Caco-2 (cell line): ENCODE measurements at regions not wholly inside any gene's neighbourhood (a gene's known extent, or its start where the extent isn't known, plus 50 kb on each side); places are given as distances from the start of the nearest gene placed in this dataset.

ENCODE experiments used
- BruUV-seq: library from RNA; stranded (reverse); fragments of 400-500 nt; replicated peaks from 2 replicates; lab custom pipeline; 2021; lab: Mats Ljungman, UMichigan
- CTCF ChIA-PET: fragments of 300-600 bp; sonication (Branson Sonifier 250); formaldehyde crosslinking; loops from one replicate; lab custom pipeline; 2022; ENCODE audit warnings: antibody characterized with exemption; lab: Charles Lee
- POLR2A ChIA-PET: fragments of 300-600 bp; sonication (Branson Sonifier 250); formaldehyde crosslinking; loops from one replicate; lab custom pipeline; 2022; ENCODE audit warnings: antibody characterized with exemption; lab: Charles Lee
- DNase-seq, 2 experiments: peaks; one replicate each; pipeline versions ENCODE4 v3.0.0 to v3.0.0-alpha.2; 2020 to 2022
- H3K27me3 ChIP-seq: replicated peaks from 2 replicates; pipeline ENCODE4 v1.6.0; 2011; ENCODE audit warnings: low read length; ENCODE audit not compliant: control insufficient read depth, insufficient read depth
- H3K36me3 ChIP-seq: 2 replicates; pipeline ENCODE4 v1.5.1; 2011; ENCODE audit warnings: low read length; ENCODE audit not compliant: control insufficient read depth, insufficient read depth
- H3K4me1 ChIP-seq: fragments of 250-450 bp; sonication (Bioruptor Pico); 2 replicates; pipeline ENCODE4 v1.5.1; 2020; ENCODE audit warnings: mild to moderate bottlenecking
- H3K4me3 ChIP-seq: 2 replicates; pipeline ENCODE4 v1.5.1; 2011; ENCODE audit warnings: low read depth, mild to moderate bottlenecking, control low read depth, low read length
- H3K9me3 ChIP-seq: fragments of 250-450 bp; sonication (Bioruptor Pico); 2 replicates; pipeline ENCODE4 v1.5.1; 2020; ENCODE audit warnings: mild to moderate bottlenecking, moderate library complexity
- H3K27ac Mint-ChIP-seq: one replicate; pipeline ENCODE4 v1.8.0; 2022; ENCODE audit warnings: mixed read lengths; ENCODE audit not compliant: unreplicated experiment
- H3K27me3 Mint-ChIP-seq: one replicate; pipeline ENCODE4 v1.8.0; 2022; ENCODE audit warnings: mixed read lengths; ENCODE audit not compliant: insufficient read depth, unreplicated experiment
- H3K36me3 Mint-ChIP-seq: one replicate; pipeline ENCODE4 v1.8.0; 2022; ENCODE audit warnings: mild to moderate bottlenecking, mixed read lengths; ENCODE audit not compliant: insufficient read depth, unreplicated experiment
- H3K4me1 Mint-ChIP-seq: one replicate; pipeline ENCODE4 v1.8.0; 2022; ENCODE audit warnings: low read depth, mixed read lengths; ENCODE audit not compliant: unreplicated experiment
- H3K4me3 Mint-ChIP-seq: one replicate; pipeline ENCODE4 v1.8.0; 2022; ENCODE audit warnings: mild to moderate bottlenecking, moderate library complexity, mixed read lengths; ENCODE audit not compliant: unreplicated experiment
- H3K9me3 Mint-ChIP-seq: one replicate; pipeline ENCODE4 v1.8.0; 2022; ENCODE audit warnings: mixed read lengths; ENCODE audit not compliant: unreplicated experiment
- CTCF ChIP-seq, 2 experiments: fragments of 200-600 bp in 1 of 2; IDR thresholded peaks; 1 replicate in 1 of 2; 2 replicates in 1 of 2; pipeline versions ENCODE4 v1.5.1 to v1.8.0; 2011 to 2022; ENCODE audit warnings: antibody characterized with exemption in 1 of 2, control low read depth in 1 of 2, inconsistent platforms in 1 of 2, low read depth in 1 of 2, low read length in 1 of 2, mild to moderate bottlenecking in 1 of 2, moderate library complexity in 1 of 2; ENCODE audit not compliant: insufficient read depth in 1 of 2, severe bottlenecking in 1 of 2, unreplicated experiment in 1 of 2
- intact Hi-C: fragments of 100-400 bp; cut with micrococcal nuclease; formaldehyde crosslinking; loops from one replicate; pipeline ENCODE4 v1.10.0; 2022; ENCODE audit not compliant: unreplicated experiment

- Mint-ChIP-seq H3K4me3 (no peak overlapping the region), H3K9me3 (no peaks in the 10 kb centered on the region), H3K36me3 (no peaks in the 10 kb centered on the region), H3K27ac (no peak overlapping the region), H3K27me3 (peaks cover 6% of the 10 kb centered on the region), H3K4me1 (no peaks in the 10 kb centered on the region)
- Histone ChIP-seq H3K27me3 (no peaks in the 10 kb centered on the region), H3K4me3 (no peak overlapping the region), H3K36me3 (no peaks in the 10 kb centered on the region), H3K4me1 (no peaks in the 10 kb centered on the region), H3K9me3 (no peaks in the 10 kb centered on the region)
- CTCF ChIA-PET, result interaction anchor here (0.6 kb wide), 1 partner anchor 866 kb away, joined by 3 read pairs; the partner anchor contains the start of gene DYNC1I1
- no peak for DNase-seq
- POLR2A ChIA-PET, result no interaction called here
- no peak for TF ChIP-seq CTCF (IDR thresholded peaks at IDR 0.05; ENCODE audit: insufficient read depth in 1 of 2, low read depth in 1 of 2, low read length in 1 of 2, severe bottlenecking in 1 of 2, unreplicated experiment in 1 of 2)
- BruUV-seq, result no TSS peak
- intact Hi-C loops, result no loop called here
Measured at GRCh38 chr7:96638669-96639068, 71.0 kb downstream of the SEM1 start.

GRCh38 chr7:96637522-96637921 is 72.1 kb downstream of the SEM1 start:
- Mint-ChIP-seq H3K4me3 (no peak overlapping the region), H3K27me3 (peaks cover 6% of the 10 kb centered on the region), H3K9me3 (no peaks in the 10 kb centered on the region), H3K4me1 (no peaks in the 10 kb centered on the region), H3K36me3 (no peaks in the 10 kb centered on the region), H3K27ac (no peak overlapping the region)
- intact Hi-C loops, result no loop called here
- H3K9me3 ChIP-seq, result no peaks in the 10 kb centered on the region
- CTCF ChIA-PET, result no interaction called here
- BruUV-seq, result no TSS peak
- H3K27me3 ChIP-seq, result no peaks in the 10 kb centered on the region
- H3K4me1 ChIP-seq, result no peaks in the 10 kb centered on the region
- no peak for TF ChIP-seq CTCF (IDR thresholded peaks at IDR 0.05; ENCODE audit: insufficient read depth in 1 of 2, low read depth in 1 of 2, low read length in 1 of 2, severe bottlenecking in 1 of 2, unreplicated experiment in 1 of 2)
- DNase-seq, result no peak
- POLR2A ChIA-PET, result no interaction called here
- H3K4me3 ChIP-seq, result no peak overlapping the region
- H3K36me3 ChIP-seq, result no peaks in the 10 kb centered on the region

- H3K27ac Mint-ChIP-seq, result no peak overlapping the region
Measured at GRCh38 chr7:96636979-96637378, 72.7 kb downstream of the SEM1 start.

More at GRCh38 chr7:96636979-96637378, 72.7 kb downstream of the SEM1 start:
- no peak overlapping the region for H3K4me3 ChIP-seq
- POLR2A ChIA-PET, result no interaction called here
- no peaks in the 10 kb centered on the region for H3K9me3 ChIP-seq
- TF ChIP-seq CTCF (IDR thresholded peaks at IDR 0.05; ENCODE audit: insufficient read depth in 1 of 2, low read depth in 1 of 2, low read length in 1 of 2, severe bottlenecking in 1 of 2, unreplicated experiment in 1 of 2), result no peak
- no peak overlapping the region for H3K4me3 Mint-ChIP-seq
- CTCF ChIA-PET, result no interaction called here
- no peaks in the 10 kb centered on the region for H3K9me3 Mint-ChIP-seq
- H3K27me3 ChIP-seq, result no peaks in the 10 kb centered on the region
- H3K4me1 Mint-ChIP-seq, result no peaks in the 10 kb centered on the region
- H3K27me3 Mint-ChIP-seq, result peaks cover 6% of the 10 kb centered on the region
- H3K36me3 Mint-ChIP-seq, result no peaks in the 10 kb centered on the region
- no peaks in the 10 kb centered on the region for H3K36me3 ChIP-seq
- intact Hi-C loops, result no loop called here
- no peak for DNase-seq
- no TSS peak for BruUV-seq
- no peaks in the 10 kb centered on the region for H3K4me1 ChIP-seq
